NT2/D1 (cell line): ENCODE measurements at regions not wholly inside any gene's neighbourhood (a gene's known extent, or its start where the extent isn't known, plus 50 kb on each side); places are given as distances from the start of the nearest gene placed in this dataset.

Source experiments
- SUZ12 ChIP-seq: IDR thresholded peaks from 2 replicates; pipeline ENCODE4 v1.6.1; 2011; ENCODE audit not compliant: insufficient read length, insufficient read depth; ENCODE audit errors: extremely low read depth
- ZNF274 ChIP-seq: IDR thresholded peaks from 2 replicates; pipeline ENCODE4 v1.6.1; 2011; ENCODE audit warnings: mild to moderate bottlenecking, low read depth, low read length

- TF ChIP-seq SUZ12 (no peak), ZNF274 (no peak)
Measured at GRCh38 chr5:166725593-166725992, 1565.9 kb upstream of the WWC1 start.
